ENCODE measurements at regions not wholly inside any gene's neighbourhood (a gene's known extent, or its start where the extent isn't known, plus 50 kb on each side); places are given as distances from the start of the nearest gene placed in this dataset.

DNA sequence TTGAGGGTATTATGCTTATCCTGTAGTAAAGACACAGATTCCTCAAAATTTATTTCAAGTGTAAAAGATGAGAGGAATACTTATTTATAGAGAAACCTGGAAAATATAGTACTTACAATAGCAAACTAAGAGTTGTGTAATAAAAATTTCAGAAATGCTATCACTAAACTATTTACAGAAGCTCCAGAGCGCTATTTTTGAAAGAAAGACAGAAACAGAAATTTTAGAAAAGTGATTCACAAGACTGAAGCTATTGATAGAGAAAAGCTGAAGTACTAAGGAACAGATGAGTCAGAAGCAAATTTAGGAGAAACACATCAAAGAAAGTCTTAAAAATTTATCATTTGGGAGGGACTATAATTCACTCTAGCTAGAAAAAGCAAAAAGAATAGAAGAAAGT lies 1174.2 kb downstream of the DIAPH3 start:
- DNase-seq (ENCODE audit: low read depth in 1 of 2, low spot score in 1 of 2): no peak
- no peaks in the 10 kb centered on the region for H3K9me3 ChIP-seq (ENCODE audit: low read depth)
- TF ChIP-seq, protein P1, sequence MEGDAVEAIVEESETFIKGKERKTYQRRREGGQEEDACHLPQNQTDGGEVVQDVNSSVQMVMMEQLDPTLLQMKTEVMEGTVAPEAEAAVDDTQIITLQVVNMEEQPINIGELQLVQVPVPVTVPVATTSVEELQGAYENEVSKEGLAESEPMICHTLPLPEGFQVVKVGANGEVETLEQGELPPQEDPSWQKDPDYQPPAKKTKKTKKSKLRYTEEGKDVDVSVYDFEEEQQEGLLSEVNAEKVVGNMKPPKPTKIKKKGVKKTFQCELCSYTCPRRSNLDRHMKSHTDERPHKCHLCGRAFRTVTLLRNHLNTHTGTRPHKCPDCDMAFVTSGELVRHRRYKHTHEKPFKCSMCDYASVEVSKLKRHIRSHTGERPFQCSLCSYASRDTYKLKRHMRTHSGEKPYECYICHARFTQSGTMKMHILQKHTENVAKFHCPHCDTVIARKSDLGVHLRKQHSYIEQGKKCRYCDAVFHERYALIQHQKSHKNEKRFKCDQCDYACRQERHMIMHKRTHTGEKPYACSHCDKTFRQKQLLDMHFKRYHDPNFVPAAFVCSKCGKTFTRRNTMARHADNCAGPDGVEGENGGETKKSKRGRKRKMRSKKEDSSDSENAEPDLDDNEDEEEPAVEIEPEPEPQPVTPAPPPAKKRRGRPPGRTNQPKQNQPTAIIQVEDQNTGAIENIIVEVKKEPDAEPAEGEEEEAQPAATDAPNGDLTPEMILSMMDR (IDR thresholded peaks at IDR 0.05; ENCODE audit: low read depth, low read length): no peak
- no peak overlapping the region for H3K27ac ChIP-seq
- H3K36me3 ChIP-seq: no peaks in the 10 kb centered on the region
- H3K27me3 ChIP-seq: no peaks in the 10 kb centered on the region
- H3K4me3 ChIP-seq: no peak overlapping the region
- peaks cover 17% of the 10 kb centered on the region for H3K4me1 ChIP-seq (ENCODE audit: low read depth)

DNA sequence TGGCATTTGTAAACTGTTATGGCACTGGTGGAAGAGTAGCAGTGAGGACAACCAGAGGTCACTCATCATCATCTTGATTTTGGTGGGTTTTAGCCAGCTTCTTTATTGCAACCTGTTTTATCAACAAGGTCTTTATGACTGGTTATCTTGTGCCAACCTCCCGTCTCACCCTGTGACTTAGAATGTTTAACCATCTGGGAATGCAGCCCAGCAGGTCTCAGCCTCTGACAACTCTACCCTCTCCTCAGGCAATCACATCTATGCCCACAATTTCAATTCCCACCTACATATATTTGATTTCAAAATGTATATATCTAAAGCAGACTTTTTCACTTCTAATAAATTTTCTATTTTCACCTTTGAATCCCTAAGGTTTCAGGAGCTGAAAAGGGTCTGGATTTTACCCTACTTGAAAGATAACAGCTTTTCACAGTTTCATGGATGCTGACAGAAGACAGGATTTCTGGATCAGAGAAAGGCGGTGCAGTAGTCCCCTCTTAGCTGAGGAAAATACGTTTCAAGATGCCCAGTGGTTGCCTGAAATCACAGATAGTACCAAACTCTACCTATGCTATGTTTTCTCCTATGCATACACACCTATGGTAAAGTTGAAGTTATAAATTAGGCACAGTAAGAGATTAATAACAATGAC lies 1171.8 kb downstream of the DIAPH3 start:
- H3K36me3 ChIP-seq: no peaks in the 10 kb centered on the region
- peaks cover under 1% of the 10 kb centered on the region for H3K4me1 ChIP-seq (ENCODE audit: low read depth)
- H3K27me3 ChIP-seq: no peaks in the 10 kb centered on the region
- TF ChIP-seq, protein P1 (IDR thresholded peaks at IDR 0.05; ENCODE audit: low read depth, low read length): no peak
- no peak overlapping the region for H3K4me3 ChIP-seq
- no peak overlapping the region for H3K27ac ChIP-seq
- H3K9me3 ChIP-seq (ENCODE audit: low read depth): no peaks in the 10 kb centered on the region
- DNase-seq (ENCODE audit: low read depth in 1 of 2, low spot score in 1 of 2): no peak

DNA sequence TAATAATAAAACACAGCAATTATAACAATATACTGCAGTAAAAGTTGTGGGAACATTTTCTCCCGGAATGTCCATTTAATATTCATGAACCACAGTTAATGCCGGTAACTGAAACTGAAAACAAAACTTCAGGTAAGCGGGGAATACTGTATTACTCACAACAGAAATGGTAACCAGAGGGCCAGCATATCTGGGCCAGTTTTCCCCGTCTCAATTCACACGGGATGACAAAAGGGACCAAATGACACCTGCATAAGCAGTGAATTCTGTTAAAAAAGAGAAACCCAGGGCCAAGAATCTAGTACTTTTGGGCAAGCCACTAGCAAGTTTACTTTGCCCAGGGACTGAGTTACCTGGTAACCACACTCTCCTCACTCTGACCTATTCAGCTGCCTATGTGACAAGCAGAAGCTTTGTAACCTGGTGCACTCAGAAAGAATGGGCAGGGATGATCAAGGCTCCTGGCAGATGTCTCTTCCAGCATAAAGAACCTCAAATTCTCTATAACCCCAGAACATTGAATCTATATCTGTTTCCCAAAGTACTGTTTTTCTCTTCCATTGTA lies 1171.2 kb downstream of the DIAPH3 start:
- no peak for DNase-seq (ENCODE audit: low read depth in 1 of 2, low spot score in 1 of 2)
- no peak overlapping the region for H3K4me3 ChIP-seq
- H3K27me3 ChIP-seq: no peaks in the 10 kb centered on the region
- H3K9me3 ChIP-seq (ENCODE audit: low read depth): no peaks in the 10 kb centered on the region
- H3K4me1 ChIP-seq (ENCODE audit: low read depth): no peaks in the 10 kb centered on the region
- TF ChIP-seq, protein P1 (IDR thresholded peaks at IDR 0.05; ENCODE audit: low read depth, low read length): no peak
- no peaks in the 10 kb centered on the region for H3K36me3 ChIP-seq
- H3K27ac ChIP-seq: no peak overlapping the region

DNA sequence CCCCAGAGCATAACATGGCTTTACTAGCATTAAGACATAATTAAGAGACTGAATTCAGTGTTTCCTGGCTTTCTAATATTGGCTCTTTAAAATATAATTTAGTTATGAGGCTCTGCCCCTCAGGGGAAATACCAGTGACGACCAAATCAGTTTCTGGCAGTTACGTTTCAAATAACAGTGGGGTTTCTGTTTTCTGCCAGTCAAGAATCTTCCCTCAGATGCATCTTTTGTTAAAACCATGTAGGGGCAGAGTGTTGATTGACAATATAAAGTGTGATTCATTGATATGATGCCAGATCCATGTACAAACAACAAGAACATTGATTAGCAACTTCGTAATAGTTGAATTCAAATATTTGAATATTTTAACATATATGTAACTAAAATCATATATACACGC lies 1169.7 kb downstream of the DIAPH3 start:
- no peak overlapping the region for H3K4me3 ChIP-seq
- DNase-seq (ENCODE audit: low read depth in 1 of 2, low spot score in 1 of 2): no peak
- no peaks in the 10 kb centered on the region for H3K27me3 ChIP-seq

DNA sequence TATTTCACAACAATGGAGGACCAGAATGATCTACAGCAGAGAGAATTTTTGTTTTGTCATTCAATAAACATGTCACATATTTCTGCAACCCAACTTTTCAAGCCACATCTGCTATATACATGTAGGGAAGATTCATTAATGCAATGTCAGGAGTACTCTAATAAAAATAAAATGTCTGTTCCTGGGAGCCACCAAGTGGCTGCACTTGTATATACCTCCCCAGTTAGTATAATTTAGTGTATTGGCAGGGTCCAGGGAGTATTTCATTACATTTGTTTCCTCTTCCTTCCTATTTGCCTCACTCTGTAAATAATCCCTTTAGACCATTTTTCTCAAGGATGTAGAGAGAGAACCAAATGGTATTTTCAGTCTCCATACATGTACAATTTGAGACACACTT lies 1169.0 kb downstream of the DIAPH3 start:
- H3K27ac ChIP-seq: no peak overlapping the region
- H3K4me3 ChIP-seq: no peak overlapping the region
- no peaks in the 10 kb centered on the region for H3K27me3 ChIP-seq
- H3K4me1 ChIP-seq (ENCODE audit: low read depth): no peaks in the 10 kb centered on the region
- no peaks in the 10 kb centered on the region for H3K36me3 ChIP-seq
- H3K9me3 ChIP-seq (ENCODE audit: low read depth): no peaks in the 10 kb centered on the region
- TF ChIP-seq, protein P1 (IDR thresholded peaks at IDR 0.05; ENCODE audit: low read depth, low read length): peak; percentile 8
- no peak for DNase-seq (ENCODE audit: low read depth in 1 of 2, low spot score in 1 of 2)

More for the DNA sequence above, 1169.7 kb downstream of the DIAPH3 start:
- TF ChIP-seq, protein P1 (IDR thresholded peaks at IDR 0.05; ENCODE audit: low read depth, low read length): no peak
- Histone ChIP-seq H3K9me3 (ENCODE audit: low read depth) (no peaks in the 10 kb centered on the region), H3K4me1 (ENCODE audit: low read depth) (no peaks in the 10 kb centered on the region), H3K27ac (no peak overlapping the region), H3K36me3 (no peaks in the 10 kb centered on the region)
